C4-2B (cell line): ENCODE measurements at regions not wholly inside any gene's neighbourhood (a gene's known extent, or its start where the extent isn't known, plus 50 kb on each side); places are given as distances from the start of the nearest gene placed in this dataset.
A peak's percentile ranks its signal among the peaks of the same experiment; 100 is the strongest.
"Not testable (repeated sequence)": the region's sequence is repeated elsewhere in the genome, so short reads cannot be mapped to it uniquely, and the experiment has no call there.

Source experiments
- H3K27ac ChIP-seq: fragments of 450-650 bp; 2 replicates; pipeline ENCODE4 v1.5.1; 2017
- ZFX ChIP-seq: fragments of 450-650 bp; IDR thresholded peaks from 2 replicates; pipeline ENCODE4 v1.6.1; 2017
- TF ChIP-seq, protein P1 (sequence below): fragments of 450-650 bp; conservative IDR thresholded peaks from 2 replicates; pipeline ENCODE4 v1.5.1; 2017; ENCODE audit warnings: mild to moderate bottlenecking

DNA sequence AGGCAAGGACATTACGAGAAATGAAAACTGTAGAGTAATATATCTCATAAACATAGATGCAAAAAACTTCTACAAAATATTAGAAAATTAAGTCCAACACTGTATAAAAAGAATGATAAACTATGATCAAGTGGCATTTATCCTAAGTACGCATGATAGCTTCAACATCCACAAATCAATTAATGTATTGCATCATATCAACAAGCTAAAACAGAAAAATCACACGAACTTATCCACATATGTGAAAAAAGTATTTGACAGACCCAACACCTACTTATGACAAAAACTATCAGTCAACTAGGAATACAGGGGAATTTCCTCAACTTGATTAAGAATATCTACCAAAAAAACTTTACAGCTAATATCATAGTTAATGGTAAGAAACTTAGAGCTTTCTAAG is 129.9 kb upstream of the ALG10 start:
- TF ChIP-seq, protein P1, sequence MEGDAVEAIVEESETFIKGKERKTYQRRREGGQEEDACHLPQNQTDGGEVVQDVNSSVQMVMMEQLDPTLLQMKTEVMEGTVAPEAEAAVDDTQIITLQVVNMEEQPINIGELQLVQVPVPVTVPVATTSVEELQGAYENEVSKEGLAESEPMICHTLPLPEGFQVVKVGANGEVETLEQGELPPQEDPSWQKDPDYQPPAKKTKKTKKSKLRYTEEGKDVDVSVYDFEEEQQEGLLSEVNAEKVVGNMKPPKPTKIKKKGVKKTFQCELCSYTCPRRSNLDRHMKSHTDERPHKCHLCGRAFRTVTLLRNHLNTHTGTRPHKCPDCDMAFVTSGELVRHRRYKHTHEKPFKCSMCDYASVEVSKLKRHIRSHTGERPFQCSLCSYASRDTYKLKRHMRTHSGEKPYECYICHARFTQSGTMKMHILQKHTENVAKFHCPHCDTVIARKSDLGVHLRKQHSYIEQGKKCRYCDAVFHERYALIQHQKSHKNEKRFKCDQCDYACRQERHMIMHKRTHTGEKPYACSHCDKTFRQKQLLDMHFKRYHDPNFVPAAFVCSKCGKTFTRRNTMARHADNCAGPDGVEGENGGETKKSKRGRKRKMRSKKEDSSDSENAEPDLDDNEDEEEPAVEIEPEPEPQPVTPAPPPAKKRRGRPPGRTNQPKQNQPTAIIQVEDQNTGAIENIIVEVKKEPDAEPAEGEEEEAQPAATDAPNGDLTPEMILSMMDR: no peak
- TF ChIP-seq ZFX: no peak
- no peak overlapping the region for H3K27ac ChIP-seq

DNA sequence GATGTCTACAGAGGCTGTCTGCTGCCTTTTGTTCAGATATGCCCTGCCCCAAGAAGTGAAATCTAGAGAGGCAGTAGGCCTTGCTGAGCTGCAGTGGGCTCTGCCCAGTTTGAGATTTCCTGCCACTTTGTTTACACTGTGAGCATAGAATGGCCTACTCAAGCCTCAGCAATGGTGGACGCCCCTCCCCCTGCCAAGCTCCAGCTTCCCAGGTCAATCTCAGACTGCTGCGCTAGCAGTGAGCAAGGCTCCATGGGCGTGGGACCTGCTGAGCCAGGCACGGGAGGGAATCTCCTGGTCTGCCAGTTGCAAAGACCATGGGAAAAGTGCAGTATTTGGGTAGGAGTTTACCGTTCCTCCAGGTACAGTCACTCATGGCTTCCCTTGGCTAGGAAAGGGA is 101.8 kb upstream of the ALG10 start:
- not testable (repeated sequence) for H3K27ac ChIP-seq

DNA sequence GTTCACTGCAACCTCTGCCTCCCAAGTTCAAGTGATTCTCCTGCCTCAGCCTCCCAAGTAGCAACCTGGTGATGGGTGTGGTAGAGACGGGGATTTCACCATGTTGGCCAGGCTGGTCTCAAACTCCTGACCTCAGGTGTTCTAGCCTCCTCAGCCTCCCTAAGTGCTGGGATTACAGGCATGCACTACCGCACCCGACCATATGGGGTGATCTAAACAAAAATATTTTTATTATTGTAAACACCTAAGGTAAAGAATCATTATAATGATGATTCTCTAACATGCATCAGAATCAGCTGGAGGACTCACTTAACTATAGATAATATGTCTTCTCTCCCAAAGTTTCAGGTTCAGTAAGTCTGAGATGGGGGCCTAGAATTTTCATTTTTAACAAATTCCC is 96.2 kb upstream of the ALG10 start:
- TF ChIP-seq, protein P1: peak; percentile 22
- TF ChIP-seq ZFX: no peak
- H3K27ac ChIP-seq: no peak overlapping the region

DNA sequence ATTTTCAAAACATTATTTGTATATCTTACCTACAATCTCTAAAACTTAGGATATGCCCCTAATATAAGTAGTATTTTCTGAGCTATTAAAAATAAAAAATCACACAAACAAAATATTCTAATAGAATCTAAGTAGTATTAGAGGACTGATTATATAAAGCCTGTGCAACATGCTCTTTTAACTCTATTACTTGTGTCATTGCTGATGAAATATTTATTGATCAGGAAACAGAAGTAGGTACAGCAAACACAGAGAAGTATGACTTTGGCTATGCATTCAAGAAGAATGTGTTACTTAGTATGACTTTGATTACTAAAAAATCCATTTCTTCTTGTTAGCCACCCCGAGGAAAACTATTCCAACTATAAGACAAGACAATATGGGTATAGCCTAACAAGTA is 84.6 kb upstream of the ALG10 start:
- not testable (repeated sequence) for H3K27ac ChIP-seq

DNA sequence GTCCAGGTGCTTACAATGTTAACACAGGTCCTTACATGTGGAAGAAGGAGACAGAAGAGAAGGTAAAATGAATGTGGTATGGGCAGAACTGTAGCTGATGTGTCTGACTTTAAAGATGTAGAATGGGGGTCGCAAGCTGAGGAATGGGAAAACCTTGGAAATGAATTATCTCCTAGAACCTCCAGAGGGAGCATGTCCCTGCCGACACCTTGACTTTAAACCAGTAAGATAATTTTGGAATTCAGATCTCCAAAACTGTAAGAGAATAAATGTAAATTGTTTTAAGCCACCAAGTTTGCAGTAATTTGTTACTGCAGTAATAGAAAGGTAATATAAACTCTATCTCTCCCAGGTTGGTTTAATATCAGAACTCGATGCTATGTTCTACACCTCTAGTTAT is 80.1 kb upstream of the ALG10 start:
- H3K27ac ChIP-seq: no peak overlapping the region
- TF ChIP-seq ZFX: no peak
- TF ChIP-seq, protein P1: peak; percentile 31

DNA sequence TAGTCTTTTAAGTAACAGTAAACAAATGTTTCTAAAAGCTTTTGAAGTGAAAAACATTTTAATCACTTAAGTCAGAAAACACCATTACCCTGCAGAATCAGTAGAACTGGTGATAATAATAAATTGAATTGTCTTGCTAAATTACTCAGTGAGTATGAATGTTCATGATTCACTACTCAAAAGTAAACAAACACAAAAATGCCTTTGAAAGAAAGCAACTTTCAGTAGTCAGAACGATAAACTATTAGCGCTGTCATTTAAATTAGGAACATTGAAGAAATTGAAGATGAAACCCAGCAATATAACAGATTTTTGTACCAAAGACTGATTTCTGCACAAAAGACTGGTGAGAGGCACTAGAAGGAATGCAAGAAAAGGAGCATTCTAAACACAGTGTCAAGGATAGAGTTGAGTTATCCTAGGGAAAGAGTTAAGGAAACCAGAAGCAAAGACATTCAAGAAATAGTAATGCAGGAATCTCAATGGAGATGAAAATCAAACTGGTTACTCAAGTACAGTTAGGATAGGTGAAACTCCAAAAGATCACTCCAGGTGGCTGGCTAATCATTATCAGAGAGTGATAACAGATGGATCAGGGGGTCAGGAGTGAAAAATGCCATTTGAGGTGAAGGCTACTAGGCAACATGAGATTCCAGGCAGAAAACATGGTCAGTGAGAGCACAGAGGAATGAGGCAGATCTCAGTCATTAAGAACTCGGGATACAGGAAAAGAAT is 77.4 kb upstream of the ALG10 start:
- H3K27ac ChIP-seq: no peak overlapping the region
- no peak for TF ChIP-seq ZFX
- TF ChIP-seq, protein P1: no peak

DNA sequence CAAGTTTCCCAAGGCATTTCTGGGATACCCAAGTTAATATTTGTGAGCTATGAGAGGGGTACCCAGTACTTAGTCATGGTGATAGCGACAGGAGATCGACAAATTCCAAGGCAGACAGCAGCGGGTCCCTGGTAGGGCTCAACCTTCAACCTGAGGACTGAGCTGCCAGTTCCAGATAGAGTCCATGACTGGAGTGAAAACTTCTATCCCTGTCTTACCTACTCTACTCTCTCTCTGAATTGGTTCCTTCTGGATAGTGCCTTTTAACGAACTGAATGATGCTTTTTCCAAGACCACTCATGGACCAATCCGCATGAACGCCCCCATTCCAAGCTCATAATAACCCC is 76.9 kb upstream of the ALG10 start:
- H3K27ac ChIP-seq: no peak overlapping the region
- TF ChIP-seq, protein P1: no peak
- no peak for TF ChIP-seq ZFX

DNA sequence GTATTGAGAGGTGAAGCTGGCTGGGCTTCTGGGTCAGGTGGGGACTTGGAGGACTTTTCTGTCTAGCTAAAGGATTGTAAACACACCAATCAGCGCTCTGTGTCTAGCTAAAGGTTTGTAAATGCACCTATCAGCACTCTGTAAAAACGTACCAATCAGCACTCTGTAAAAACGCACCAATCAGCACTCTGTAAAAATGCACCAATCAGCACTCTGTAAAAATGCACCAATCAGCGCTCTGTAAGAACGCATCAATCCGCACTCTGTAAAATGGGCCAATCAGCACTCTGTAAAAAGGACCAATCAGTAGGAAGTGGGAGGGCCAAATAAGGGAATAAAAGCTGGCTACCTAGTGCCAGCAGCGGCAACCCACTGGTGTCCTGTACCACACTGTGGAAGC is 56.1 kb upstream of the ALG10 start:
- not testable (repeated sequence) for H3K27ac ChIP-seq

DNA sequence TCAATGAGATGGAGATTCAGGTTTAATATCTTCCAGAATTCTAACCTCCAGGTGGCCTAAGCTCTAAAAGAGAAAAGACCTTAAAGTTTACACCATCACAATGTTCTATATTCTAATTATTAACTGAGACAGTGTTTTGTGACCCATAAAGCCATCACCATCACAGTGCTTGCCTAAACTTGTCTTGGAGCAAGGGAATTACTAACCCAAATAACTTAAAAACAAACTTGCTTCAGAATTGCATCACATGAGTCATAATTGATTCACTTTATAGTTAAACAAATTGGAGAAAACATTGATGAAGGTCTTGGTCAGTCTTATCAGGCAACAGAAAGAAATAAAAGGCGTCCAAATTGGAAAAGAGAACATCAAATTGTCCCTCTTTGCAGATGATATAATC is 54.5 kb upstream of the ALG10 start:
- H3K27ac ChIP-seq: no peak overlapping the region

More for the DNA sequence above, 54.5 kb upstream of the ALG10 start:
- TF ChIP-seq ZFX: no peak
- TF ChIP-seq, protein P1: no peak
